Astrocyte of the spinal cord (primary cell): ENCODE measurements at regions not wholly inside any gene's neighbourhood (a gene's known extent, or its start where the extent isn't known, plus 50 kb on each side); places are given as distances from the start of the nearest gene placed in this dataset.

Experiments used
- DNase-seq: peaks from one replicate; pipeline ENCODE4 v3.0.0; 2011; ENCODE audit warnings: low read depth, low spot score
- H3K4me3 ChIP-seq: 2 replicates; pipeline ENCODE4 v1.5.1; 2011; ENCODE audit warnings: low read depth, mild to moderate bottlenecking, low read length, moderate library complexity
- CTCF ChIP-seq: IDR thresholded peaks from 2 replicates; pipeline ENCODE4 v1.5.1; 2012; ENCODE audit warnings: low read depth, mild to moderate bottlenecking, low read length, inconsistent platforms
- in situ Hi-C: cut with HindIII; loops from 2 replicates; pipeline ENCODE4 v1.10.0; 2017; ENCODE audit warnings: low sequenced_read_pairs

GRCh38 chr6:85008296-85009009 lies 244.1 kb upstream of the TBX18 start:
- in situ Hi-C loops = no loop called here
- DNase-seq = peak; percentile 61
- H3K4me3 ChIP-seq = no peak overlapping the region
- TF ChIP-seq CTCF = no peak

GRCh38 chr6:85006362-85006761 lies 242.0 kb upstream of the TBX18 start:
- in situ Hi-C loops = no loop called here
- peak; percentile 15 for DNase-seq
- H3K4me3 ChIP-seq = no peak overlapping the region
- no peak for TF ChIP-seq CTCF

- DNase-seq = no peak
- no peak overlapping the region for H3K4me3 ChIP-seq
- TF ChIP-seq CTCF = no peak
- in situ Hi-C loops = no loop called here
Observed at GRCh38 chr6:85005494-85005893, 241.1 kb upstream of the TBX18 start.

GRCh38 chr6:85004361-85004995 lies 240.1 kb upstream of the TBX18 start:
- in situ Hi-C loops = no loop called here
- H3K4me3 ChIP-seq = no peak overlapping the region
- no peak for DNase-seq
- no peak for TF ChIP-seq CTCF

- no peak overlapping the region for H3K4me3 ChIP-seq
- TF ChIP-seq CTCF = no peak
- in situ Hi-C loops = no loop called here
- DNase-seq = no peak
Observed at GRCh38 chr6:85002847-85003246, 238.4 kb upstream of the TBX18 start.

- H3K4me3 ChIP-seq = no peak overlapping the region
- no peak for DNase-seq
- no peak for TF ChIP-seq CTCF
- in situ Hi-C loops = no loop called here
Observed at GRCh38 chr6:85000001-85000400, 235.6 kb upstream of the TBX18 start.
